Osteoblast (primary cell): ENCODE measurements at regions not wholly inside any gene's neighbourhood (a gene's known extent, or its start where the extent isn't known, plus 50 kb on each side); places are given as distances from the start of the nearest gene placed in this dataset.

Experiments used
- DNase-seq: peaks from one replicate; pipeline ENCODE4 v3.0.0; 2011; ENCODE audit warnings: low spot score, mixed read lengths; ENCODE audit not compliant: insufficient read length; ENCODE audit errors: missing footprints
- H2AFZ ChIP-seq: 2 replicates; pipeline ENCODE4 v1.6.0; 2011; ENCODE audit warnings: mild to moderate bottlenecking, low read length
- H3K27ac ChIP-seq: 2 replicates; pipeline ENCODE4 v1.5.1; 2011; ENCODE audit warnings: mild to moderate bottlenecking, low read depth, low read length, moderate library complexity
- H3K27me3 ChIP-seq: 2 replicates; pipeline ENCODE4 v1.6.0; 2012; ENCODE audit warnings: mild to moderate bottlenecking, control low read depth, inconsistent platforms, low read length, moderate library complexity; ENCODE audit not compliant: insufficient read depth
- H3K36me3 ChIP-seq: 2 replicates; pipeline ENCODE4 v1.5.1; 2011; ENCODE audit warnings: mild to moderate bottlenecking, low read length, control low read depth, moderate library complexity; ENCODE audit not compliant: insufficient read depth
- H3K4me1 ChIP-seq: 2 replicates; pipeline ENCODE4 v1.5.1; 2011; ENCODE audit warnings: mild to moderate bottlenecking, low read length, control low read depth, moderate library complexity; ENCODE audit not compliant: insufficient read depth
- H3K4me2 ChIP-seq: 2 replicates; pipeline ENCODE4 v1.6.0; 2011; ENCODE audit warnings: mild to moderate bottlenecking, low read length; ENCODE audit not compliant: insufficient read depth
- H3K4me3 ChIP-seq: fragments of 200-600 bp; sonication (generic); 3 replicates; pipeline ENCODE4 v1.5.1; 2012; ENCODE audit warnings: mild to moderate bottlenecking, low read length, inconsistent platforms; ENCODE audit not compliant: insufficient read depth
- H3K79me2 ChIP-seq: 2 replicates; pipeline ENCODE4 v1.6.0; 2012; ENCODE audit warnings: mild to moderate bottlenecking, low read length, control low read depth, inconsistent platforms; ENCODE audit not compliant: insufficient read depth
- H3K9me3 ChIP-seq: 2 replicates; pipeline ENCODE4 v1.5.1; 2011; ENCODE audit warnings: low read depth, low read length, control low read depth
- H4K20me1 ChIP-seq: 2 replicates; pipeline ENCODE4 v1.6.0; 2012; ENCODE audit warnings: mild to moderate bottlenecking, low read length, control low read depth; ENCODE audit not compliant: insufficient read depth
- CTCF ChIP-seq: IDR thresholded peaks from 2 replicates; pipeline ENCODE4 v1.5.1; 2011; ENCODE audit warnings: mild to moderate bottlenecking, low read depth, low read length, moderate library complexity; ENCODE audit errors: extremely low read depth

GRCh38 chrX:36436361-36436760 lies 516.8 kb downstream of the CFAP47 start:
- Histone ChIP-seq H3K27me3 (no peaks in the 10 kb centered on the region), H2AFZ (no peak overlapping the region), H3K27ac (no peak overlapping the region), H3K4me3 (no peak overlapping the region), H3K79me2 (no peaks in the 10 kb centered on the region), H4K20me1 (no peaks in the 10 kb centered on the region), H3K36me3 (no peaks in the 10 kb centered on the region), H3K9me3 (peaks cover 2% of the 10 kb centered on the region), H3K4me2 (no peak overlapping the region), H3K4me1 (no peaks in the 10 kb centered on the region)
- DNase-seq, result peak; percentile 42
- no peak for TF ChIP-seq CTCF

- no peak for DNase-seq
- no peak overlapping the region for H3K27ac ChIP-seq
- H3K9me3 ChIP-seq, result peaks cover 7% of the 10 kb centered on the region
- H3K4me3 ChIP-seq, result no peak overlapping the region
- no peaks in the 10 kb centered on the region for H3K4me1 ChIP-seq
- TF ChIP-seq CTCF, result no peak
- H4K20me1 ChIP-seq, result no peaks in the 10 kb centered on the region
- no peak overlapping the region for H2AFZ ChIP-seq
- H3K4me2 ChIP-seq, result no peak overlapping the region
- no peaks in the 10 kb centered on the region for H3K36me3 ChIP-seq
- no peaks in the 10 kb centered on the region for H3K27me3 ChIP-seq
- no peaks in the 10 kb centered on the region for H3K79me2 ChIP-seq
Measured at GRCh38 chrX:36443007-36443406, 523.5 kb downstream of the CFAP47 start.

- H3K4me3 ChIP-seq, result no peak overlapping the region
- no peak for TF ChIP-seq CTCF
- no peaks in the 10 kb centered on the region for H3K79me2 ChIP-seq
- H4K20me1 ChIP-seq, result no peaks in the 10 kb centered on the region
- DNase-seq, result no peak
- H2AFZ ChIP-seq, result no peak overlapping the region
- no peak overlapping the region for H3K27ac ChIP-seq
- no peaks in the 10 kb centered on the region for H3K4me1 ChIP-seq
- no peaks in the 10 kb centered on the region for H3K27me3 ChIP-seq
- peaks cover 5% of the 10 kb centered on the region for H3K9me3 ChIP-seq
- no peak overlapping the region for H3K4me2 ChIP-seq
- H3K36me3 ChIP-seq, result no peaks in the 10 kb centered on the region
Measured at GRCh38 chrX:36445566-36445965, 526.0 kb downstream of the CFAP47 start.

- H4K20me1 ChIP-seq, result no peaks in the 10 kb centered on the region
- H3K4me1 ChIP-seq, result no peaks in the 10 kb centered on the region
- no peak overlapping the region for H2AFZ ChIP-seq
- no peak for DNase-seq
- no peak overlapping the region for H3K4me3 ChIP-seq
- no peak overlapping the region for H3K27ac ChIP-seq
- H3K9me3 ChIP-seq, result no peaks in the 10 kb centered on the region
- H3K79me2 ChIP-seq, result no peaks in the 10 kb centered on the region
- H3K4me2 ChIP-seq, result no peak overlapping the region
- no peaks in the 10 kb centered on the region for H3K27me3 ChIP-seq
- no peak for TF ChIP-seq CTCF
- H3K36me3 ChIP-seq, result no peaks in the 10 kb centered on the region
Measured at GRCh38 chrX:36462142-36462541, 542.6 kb downstream of the CFAP47 start.
